Nephron (organoid): ENCODE measurements at regions not wholly inside any gene's neighbourhood (a gene's known extent, or its start where the extent isn't known, plus 50 kb on each side); places are given as distances from the start of the nearest gene placed in this dataset.
"Not testable (repeated sequence)": the region's sequence is repeated elsewhere in the genome, so short reads cannot be mapped to it uniquely, and the experiment has no call there.

Source experiments
- H3K27ac Mint-ChIP-seq, 3 experiments: 2 replicates each; pipeline ENCODE4 v1.8.0; 2020; ENCODE audit warnings: mixed read lengths in 3 of 3, mild to moderate bottlenecking in 2 of 3, moderate library complexity in 1 of 3
- H3K27me3 Mint-ChIP-seq: 2 replicates; pipeline ENCODE4 v1.8.0; 2021; ENCODE audit warnings: low read depth, mild to moderate bottlenecking, moderate library complexity, mixed read lengths
- H3K36me3 Mint-ChIP-seq: 2 replicates; pipeline ENCODE4 v1.8.0; 2020; ENCODE audit warnings: low read depth, mixed read lengths
- H3K4me1 Mint-ChIP-seq: 2 replicates; pipeline ENCODE4 v1.8.0; 2020; ENCODE audit warnings: mixed read lengths
- H3K4me3 Mint-ChIP-seq, 3 experiments: 2 replicates each; pipeline ENCODE4 v1.8.0; 2020; ENCODE audit warnings: mild to moderate bottlenecking in 3 of 3, mixed read lengths in 3 of 3, moderate library complexity in 2 of 3
- H3K9me3 Mint-ChIP-seq: 2 replicates; pipeline ENCODE4 v1.8.0; 2020; ENCODE audit warnings: mixed read lengths
- TF ChIP-seq, protein P1 (sequence below), 3 experiments: fragments of 200-600 bp; sonication (generic); IDR thresholded peaks; one replicate each; pipeline ENCODE4 v1.5.0; 2021; ENCODE audit warnings: antibody characterized with exemption in 3 of 3; ENCODE audit not compliant: unreplicated experiment in 3 of 3

DNA sequence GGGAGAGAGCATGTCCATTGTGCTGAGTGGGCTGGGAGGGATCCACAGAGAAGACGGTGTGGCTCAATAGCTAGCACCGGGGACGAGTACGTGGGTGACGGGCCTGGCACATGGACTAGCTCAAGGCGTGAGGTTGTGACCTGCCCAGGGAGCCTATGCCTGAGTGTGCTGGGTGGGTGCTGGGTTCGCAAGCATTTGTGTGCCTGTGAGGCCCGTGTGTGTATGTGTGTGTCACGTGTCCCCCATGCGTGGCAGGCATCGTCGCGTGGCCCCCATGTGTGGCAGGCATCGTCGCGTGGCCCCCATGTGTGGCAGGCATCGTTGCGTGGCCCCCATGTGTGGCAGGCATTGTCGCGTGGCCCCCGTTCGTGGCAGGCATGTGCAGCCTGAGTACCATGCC lies 109.2 kb downstream of the TMEM121 start:
- Mint-ChIP-seq H3K27ac (no peak overlapping the region), H3K36me3 (peaks cover 10% of the 10 kb centered on the region), H3K4me3 (no peak overlapping the region), H3K4me1 (no peaks in the 10 kb centered on the region), H3K27me3 (no peaks in the 10 kb centered on the region), H3K9me3 (peaks cover 39% of the 10 kb centered on the region)
- TF ChIP-seq, protein P1, sequence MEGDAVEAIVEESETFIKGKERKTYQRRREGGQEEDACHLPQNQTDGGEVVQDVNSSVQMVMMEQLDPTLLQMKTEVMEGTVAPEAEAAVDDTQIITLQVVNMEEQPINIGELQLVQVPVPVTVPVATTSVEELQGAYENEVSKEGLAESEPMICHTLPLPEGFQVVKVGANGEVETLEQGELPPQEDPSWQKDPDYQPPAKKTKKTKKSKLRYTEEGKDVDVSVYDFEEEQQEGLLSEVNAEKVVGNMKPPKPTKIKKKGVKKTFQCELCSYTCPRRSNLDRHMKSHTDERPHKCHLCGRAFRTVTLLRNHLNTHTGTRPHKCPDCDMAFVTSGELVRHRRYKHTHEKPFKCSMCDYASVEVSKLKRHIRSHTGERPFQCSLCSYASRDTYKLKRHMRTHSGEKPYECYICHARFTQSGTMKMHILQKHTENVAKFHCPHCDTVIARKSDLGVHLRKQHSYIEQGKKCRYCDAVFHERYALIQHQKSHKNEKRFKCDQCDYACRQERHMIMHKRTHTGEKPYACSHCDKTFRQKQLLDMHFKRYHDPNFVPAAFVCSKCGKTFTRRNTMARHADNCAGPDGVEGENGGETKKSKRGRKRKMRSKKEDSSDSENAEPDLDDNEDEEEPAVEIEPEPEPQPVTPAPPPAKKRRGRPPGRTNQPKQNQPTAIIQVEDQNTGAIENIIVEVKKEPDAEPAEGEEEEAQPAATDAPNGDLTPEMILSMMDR (IDR thresholded peaks at IDR 0.05; ENCODE audit: unreplicated experiment in 3 of 3), result no peak

DNA sequence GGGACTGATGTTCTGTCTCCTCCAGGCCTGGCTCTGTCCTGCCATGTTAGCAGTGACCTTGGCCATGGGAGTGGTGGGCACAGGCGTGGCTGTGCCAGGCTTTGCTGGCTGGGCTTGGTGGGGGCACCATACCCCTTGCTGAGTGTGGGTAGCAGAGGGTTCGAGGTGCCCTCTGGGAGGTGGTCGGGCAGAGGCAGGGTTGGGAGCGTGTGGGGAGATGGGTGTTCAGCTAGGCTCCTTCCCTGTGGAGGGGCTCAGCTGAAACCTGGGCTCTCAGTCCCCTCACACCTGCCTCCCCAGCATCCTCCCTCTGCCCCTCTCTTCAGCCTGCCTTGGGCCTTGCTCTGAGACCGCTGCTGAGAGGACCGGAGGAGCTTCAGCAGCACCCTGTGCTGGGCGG lies 109.6 kb downstream of the TMEM121 start:
- H3K4me3 Mint-ChIP-seq, H3K27ac Mint-ChIP-seq, H3K4me1 Mint-ChIP-seq, H3K27me3 Mint-ChIP-seq: not testable (repeated sequence)
- peaks cover 10% of the 10 kb centered on the region for H3K36me3 Mint-ChIP-seq
- H3K9me3 Mint-ChIP-seq, result peaks cover 36% of the 10 kb centered on the region

DNA sequence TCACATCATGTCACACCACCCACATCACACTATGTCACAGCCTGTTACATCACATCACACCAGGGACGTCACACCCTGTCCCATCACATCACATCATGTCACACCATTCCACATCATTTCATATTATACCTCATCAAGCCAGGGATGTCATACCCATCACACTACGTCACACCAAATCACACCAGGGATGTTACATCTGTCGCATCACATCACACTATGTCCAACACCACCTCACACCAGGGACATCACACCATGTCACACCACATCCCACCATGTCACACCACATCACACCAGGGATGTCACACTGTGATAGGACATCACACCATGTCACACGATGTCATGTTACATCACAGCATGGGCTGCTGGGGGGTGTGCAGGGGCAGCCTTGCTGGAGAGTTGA lies 110.6 kb downstream of the TMEM121 start:
- peaks cover 10% of the 10 kb centered on the region for H3K36me3 Mint-ChIP-seq
- H3K27me3 Mint-ChIP-seq, result no peaks in the 10 kb centered on the region
- TF ChIP-seq, protein P1 (IDR thresholded peaks at IDR 0.05; ENCODE audit: unreplicated experiment in 3 of 3), result no peak
- no peak overlapping the region for H3K27ac Mint-ChIP-seq
- peaks cover 36% of the 10 kb centered on the region for H3K9me3 Mint-ChIP-seq
- H3K4me3 Mint-ChIP-seq, result no peak overlapping the region
- H3K4me1 Mint-ChIP-seq, result no peaks in the 10 kb centered on the region

DNA sequence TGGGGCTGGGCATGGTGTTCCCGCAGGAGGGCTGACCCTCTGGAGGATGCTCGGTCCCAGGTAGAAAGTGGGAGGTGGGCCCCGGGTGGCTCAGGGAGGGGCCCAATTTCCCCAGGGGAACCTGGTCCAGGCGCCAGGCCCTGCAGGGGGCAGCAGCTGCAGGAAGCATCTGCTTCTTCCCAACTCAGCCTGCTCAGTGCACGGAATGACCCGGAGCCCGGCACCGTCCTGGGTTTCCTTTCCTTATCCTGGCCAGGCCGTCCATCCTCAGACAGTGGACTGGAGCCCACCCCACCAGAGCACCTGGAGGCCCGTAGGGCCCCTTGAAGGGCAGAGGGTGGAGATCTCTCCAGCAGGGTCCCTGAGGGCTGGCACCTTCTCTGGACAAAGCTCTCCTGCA lies 111.0 kb downstream of the TMEM121 start:
- H3K27ac Mint-ChIP-seq, H3K4me3 Mint-ChIP-seq, H3K36me3 Mint-ChIP-seq, H3K4me1 Mint-ChIP-seq, H3K27me3 Mint-ChIP-seq: not testable (repeated sequence)
- H3K9me3 Mint-ChIP-seq, result peaks cover 32% of the 10 kb centered on the region

DNA sequence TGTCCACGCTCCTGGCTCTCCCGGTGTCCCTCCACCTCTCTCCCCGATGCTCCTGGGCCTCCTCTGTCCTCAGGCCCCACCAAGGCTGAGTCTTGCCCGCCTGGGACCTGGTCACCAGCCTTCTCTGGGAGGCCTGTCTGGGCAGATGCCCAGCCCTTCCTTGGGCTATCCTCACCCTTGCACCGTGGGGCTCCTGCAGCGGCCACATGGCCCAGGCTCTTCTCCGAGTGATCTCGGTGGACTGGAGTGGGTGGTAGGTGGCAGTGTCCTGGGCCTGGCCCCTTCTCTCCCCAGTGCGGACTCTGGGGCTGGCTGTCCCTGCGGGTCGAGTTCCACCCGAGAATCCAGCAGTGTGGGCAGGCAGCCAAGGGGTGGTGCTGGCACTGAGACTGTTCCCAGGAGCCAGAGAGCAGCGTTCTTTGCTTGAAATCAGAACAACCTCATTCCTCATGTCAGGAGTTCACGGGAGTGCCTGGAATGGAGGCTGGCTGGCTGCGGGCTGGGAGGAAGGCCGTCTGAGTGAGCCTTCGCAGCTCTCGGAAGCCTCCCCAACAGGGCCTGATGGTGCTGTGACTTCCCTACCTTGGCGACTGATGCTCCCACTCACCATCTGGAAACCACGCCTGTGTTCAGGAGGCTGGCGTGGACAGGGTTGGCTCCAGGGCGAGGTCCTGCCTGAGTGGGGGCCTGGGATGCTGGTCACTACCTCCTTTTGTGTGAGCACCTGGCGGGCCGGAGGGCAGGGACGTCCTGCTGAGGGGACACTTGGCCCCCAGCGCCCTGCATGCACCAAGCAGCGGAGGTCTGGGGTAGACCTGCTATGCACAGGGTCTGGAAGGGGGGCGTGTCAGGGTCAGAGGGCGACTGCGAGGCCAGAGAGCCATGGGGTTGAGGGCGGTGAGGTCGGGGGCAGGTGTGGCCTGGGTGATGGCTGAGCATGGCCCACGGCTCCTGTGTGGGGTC lies 113.9 kb downstream of the TMEM121 start:
- not testable (repeated sequence) for H3K27me3 Mint-ChIP-seq, H3K4me3 Mint-ChIP-seq, H3K36me3 Mint-ChIP-seq, H3K4me1 Mint-ChIP-seq, H3K27ac Mint-ChIP-seq
- H3K9me3 Mint-ChIP-seq, result peaks cover 22% of the 10 kb centered on the region

DNA sequence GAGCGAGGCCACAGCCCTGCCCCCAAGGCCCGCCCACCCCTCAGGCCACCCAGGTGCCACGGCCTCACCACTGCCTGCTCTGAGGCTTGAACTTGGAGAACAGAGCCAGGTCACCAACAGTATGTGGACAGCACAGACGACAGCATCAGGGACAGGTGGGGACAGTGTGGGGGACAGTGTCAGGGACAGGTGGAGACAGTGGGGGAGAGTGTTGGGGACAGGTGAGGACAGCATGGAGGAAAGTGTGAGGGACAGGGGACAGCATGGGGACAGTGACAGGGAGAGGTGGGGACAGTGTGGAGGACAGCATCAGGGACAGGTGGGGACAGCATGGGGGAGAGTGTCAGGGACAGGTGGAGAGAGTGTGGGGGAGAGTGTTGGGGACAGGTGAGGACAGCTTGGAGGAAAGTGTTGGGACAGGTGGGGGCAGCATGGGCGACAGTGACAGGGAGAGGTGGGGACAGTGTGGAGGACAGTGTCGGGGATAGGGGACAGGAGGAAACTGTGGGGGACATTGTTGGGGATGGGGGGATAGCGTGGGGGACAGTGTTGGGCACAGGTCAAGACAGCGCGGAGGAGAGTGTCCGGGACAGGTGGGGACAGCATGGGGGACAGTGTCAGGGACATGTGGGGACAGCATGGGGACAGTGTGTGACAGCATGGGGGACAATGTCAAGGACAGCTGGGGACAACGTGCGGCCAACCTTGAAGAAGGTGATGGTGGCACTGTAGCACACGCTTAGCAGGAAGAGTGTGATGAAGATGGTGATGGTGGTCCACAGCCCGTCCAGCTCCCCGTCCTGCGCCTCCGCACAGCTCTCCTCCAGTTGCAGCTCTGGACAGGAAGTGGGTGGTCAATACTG lies 114.9 kb downstream of the TMEM121 start:
- peaks cover 5% of the 10 kb centered on the region for H3K36me3 Mint-ChIP-seq
- H3K4me3 Mint-ChIP-seq, result no peak overlapping the region
- TF ChIP-seq, protein P1 (IDR thresholded peaks at IDR 0.05; ENCODE audit: unreplicated experiment in 3 of 3), result no peak
- H3K27ac Mint-ChIP-seq, result no peak overlapping the region
- no peaks in the 10 kb centered on the region for H3K4me1 Mint-ChIP-seq
- H3K9me3 Mint-ChIP-seq, result peaks cover 24% of the 10 kb centered on the region
- H3K27me3 Mint-ChIP-seq, result no peaks in the 10 kb centered on the region

DNA sequence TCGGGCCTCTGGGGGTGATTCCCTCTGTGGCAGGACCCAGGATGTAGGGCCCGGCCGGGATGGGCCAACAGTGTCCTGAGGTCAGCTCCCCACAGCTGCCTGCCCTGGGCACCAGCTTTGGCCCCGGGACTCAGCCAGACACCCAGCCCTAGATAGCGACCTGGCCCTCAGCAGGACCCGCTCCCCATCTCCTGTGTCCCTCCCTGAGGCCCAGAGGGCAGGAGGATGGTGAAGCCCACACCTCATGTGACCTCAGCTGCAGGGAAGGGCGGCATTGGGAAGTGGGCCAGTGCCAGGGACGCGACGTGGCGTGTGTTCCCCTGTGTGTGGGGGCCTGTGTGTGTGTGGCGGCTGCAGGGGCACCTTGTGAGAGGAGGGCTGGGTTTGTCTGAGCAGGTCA lies 115.6 kb downstream of the TMEM121 start:
- H3K4me3 Mint-ChIP-seq, H3K4me1 Mint-ChIP-seq, H3K27me3 Mint-ChIP-seq, H3K27ac Mint-ChIP-seq, H3K36me3 Mint-ChIP-seq: not testable (repeated sequence)
- H3K9me3 Mint-ChIP-seq, result peaks cover 21% of the 10 kb centered on the region

DNA sequence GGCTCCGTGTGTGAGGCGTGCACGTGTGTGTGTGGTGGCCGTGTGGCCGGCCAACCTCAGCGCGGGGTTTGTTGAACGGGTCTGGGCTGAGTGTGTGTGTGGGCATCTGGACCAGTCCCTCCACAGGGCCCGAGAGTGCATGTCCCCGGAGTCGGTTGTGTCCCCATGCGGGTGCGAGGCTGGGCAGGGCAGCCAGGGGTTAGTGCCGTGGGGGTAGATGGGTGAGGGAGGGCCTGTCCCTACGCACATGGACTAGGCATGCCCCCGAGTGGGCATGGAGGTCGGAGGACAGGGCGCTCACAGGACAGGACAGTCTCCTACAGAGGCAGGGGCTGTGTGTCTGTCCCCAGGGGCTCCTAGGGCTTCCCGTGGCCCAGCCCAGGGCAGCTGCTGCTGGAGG lies 116.1 kb downstream of the TMEM121 start:
- H3K27me3 Mint-ChIP-seq, H3K4me3 Mint-ChIP-seq, H3K36me3 Mint-ChIP-seq, H3K4me1 Mint-ChIP-seq, H3K27ac Mint-ChIP-seq: not testable (repeated sequence)
- peaks cover 20% of the 10 kb centered on the region for H3K9me3 Mint-ChIP-seq

DNA sequence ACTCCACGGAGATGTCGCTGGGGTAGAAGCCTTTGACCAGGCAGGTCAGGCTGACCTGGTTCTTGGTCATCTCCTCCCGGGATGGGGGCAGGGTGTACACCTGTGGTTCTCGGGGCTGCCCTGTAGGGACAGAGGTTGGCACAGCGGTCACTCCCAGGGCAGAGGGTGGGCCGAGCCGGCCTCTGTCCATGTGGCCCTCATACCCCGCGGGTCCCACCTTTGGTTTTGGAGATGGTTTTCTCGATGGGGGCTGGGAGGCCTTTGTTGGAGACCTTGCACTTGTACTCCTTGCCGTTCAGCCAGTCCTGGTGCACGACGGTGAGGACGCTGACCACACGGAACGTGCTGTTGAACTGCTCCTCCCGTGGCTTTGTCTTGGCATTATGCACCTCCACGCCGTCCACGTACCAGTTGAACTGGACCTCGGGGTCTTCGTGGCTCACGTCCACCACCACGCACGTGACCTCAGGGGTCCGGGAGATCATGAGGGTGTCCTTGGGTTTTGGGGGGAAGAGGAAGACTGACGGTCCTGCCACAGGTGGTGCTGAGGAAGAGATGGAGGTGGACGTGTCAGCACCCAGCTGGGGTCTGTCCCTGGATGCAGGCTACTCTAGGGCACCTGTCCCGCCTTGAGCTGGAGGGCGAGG lies 117.1 kb downstream of the TMEM121 start:
- peaks cover 25% of the 10 kb centered on the region for H3K9me3 Mint-ChIP-seq
- not testable (repeated sequence) for H3K4me3 Mint-ChIP-seq, H3K36me3 Mint-ChIP-seq, H3K27ac Mint-ChIP-seq, H3K27me3 Mint-ChIP-seq, H3K4me1 Mint-ChIP-seq

DNA sequence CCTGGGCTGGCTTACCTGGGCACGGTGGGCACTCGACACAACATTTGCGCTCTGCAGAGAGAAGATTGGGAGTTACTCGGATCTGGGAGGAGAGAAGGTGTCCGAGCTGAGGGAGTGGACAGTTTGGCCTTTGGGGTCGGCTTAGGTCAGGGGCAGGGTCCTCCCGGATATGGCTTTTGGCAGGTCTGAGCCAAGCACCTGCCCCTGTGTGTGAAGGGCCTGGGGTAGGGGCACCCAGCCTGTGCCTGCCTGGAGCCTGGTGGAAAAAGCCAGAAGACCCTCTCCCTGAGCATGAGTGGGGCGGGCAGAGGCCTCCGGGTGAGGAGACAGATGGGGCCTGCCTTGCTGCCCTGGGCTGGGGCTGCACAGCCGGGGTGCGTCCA lies 117.7 kb downstream of the TMEM121 start:
- not testable (repeated sequence) for H3K4me1 Mint-ChIP-seq, H3K27ac Mint-ChIP-seq

DNA sequence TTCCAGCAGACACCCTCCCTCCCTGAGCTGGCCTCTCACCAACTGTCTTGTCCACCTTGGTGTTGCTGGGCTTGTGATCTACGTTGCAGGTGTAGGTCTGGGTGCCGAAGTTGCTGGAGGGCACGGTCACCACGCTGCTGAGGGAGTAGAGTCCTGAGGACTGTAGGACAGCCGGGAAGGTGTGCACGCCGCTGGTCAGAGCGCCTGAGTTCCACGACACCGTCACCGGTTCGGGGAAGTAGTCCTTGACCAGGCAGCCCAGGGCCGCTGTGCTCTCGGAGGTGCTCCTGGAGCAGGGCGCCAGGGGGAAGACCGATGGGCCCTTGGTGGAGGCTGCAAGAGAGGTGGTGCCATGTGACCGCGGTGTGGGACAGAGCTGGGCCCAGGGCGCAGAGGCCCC lies 118.1 kb downstream of the TMEM121 start:
- H3K4me1 Mint-ChIP-seq, H3K36me3 Mint-ChIP-seq, H3K27me3 Mint-ChIP-seq, H3K4me3 Mint-ChIP-seq, H3K27ac Mint-ChIP-seq: not testable (repeated sequence)
- peaks cover 30% of the 10 kb centered on the region for H3K9me3 Mint-ChIP-seq

More for the DNA sequence above, 117.7 kb downstream of the TMEM121 start:
- H3K36me3 Mint-ChIP-seq, H3K4me3 Mint-ChIP-seq, H3K27me3 Mint-ChIP-seq: not testable (repeated sequence)
- peaks cover 26% of the 10 kb centered on the region for H3K9me3 Mint-ChIP-seq
